GM21515 (cell line): ENCODE measurements at regions not wholly inside any gene's neighbourhood (a gene's known extent, or its start where the extent isn't known, plus 50 kb on each side); places are given as distances from the start of the nearest gene placed in this dataset.
"Not testable (repeated sequence)": the region's sequence is repeated elsewhere in the genome, so short reads cannot be mapped to it uniquely, and the experiment has no call there.

Experiments used
- ATAC-seq: cut with Tn5 transposase; IDR thresholded peaks from one replicate; pipeline ENCODE4 v1.9.1; 2021; ENCODE audit not compliant: unreplicated experiment

- no peak for ATAC-seq
These were observed 394.5 kb downstream of the RERGL start for GRCh38 chr12:17695495-17695894.

- no peak for ATAC-seq
These were observed 398.6 kb downstream of the RERGL start for GRCh38 chr12:17691369-17691768.

- ATAC-seq: no peak
These were observed 409.8 kb downstream of the RERGL start for GRCh38 chr12:17680220-17680619.

GRCh38 chr12:17666641-17667324 lies 423.2 kb downstream of the RERGL start:
- ATAC-seq: no peak

DNA sequence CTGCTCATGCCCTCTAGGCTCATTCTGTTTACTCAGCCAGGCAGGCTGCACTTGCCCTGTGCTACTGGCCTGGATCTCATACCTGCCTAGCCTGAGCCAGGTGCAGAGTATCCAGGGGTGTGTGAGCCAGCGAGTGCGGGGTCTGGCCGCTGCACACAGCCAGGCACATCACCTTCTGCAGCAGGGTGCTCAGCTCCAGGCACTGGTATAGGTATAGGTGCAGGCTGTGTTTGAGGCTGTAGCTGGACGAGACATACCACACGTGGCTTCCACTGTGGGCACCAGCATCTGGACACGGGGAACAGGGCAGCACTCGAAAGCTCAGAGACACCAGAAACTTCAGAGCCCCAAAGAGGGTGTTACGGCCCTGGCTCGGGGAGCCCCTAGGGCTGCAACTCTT lies 424.2 kb downstream of the RERGL start:
- ATAC-seq: no peak

- ATAC-seq: no peak
These were observed 428.7 kb downstream of the RERGL start for GRCh38 chr12:17661250-17661649.

GRCh38 chr12:17652436-17652835 lies 437.6 kb downstream of the RERGL start:
- no peak for ATAC-seq

GRCh38 chr12:17642340-17642650 lies 447.7 kb downstream of the RERGL start:
- no peak for ATAC-seq

DNA sequence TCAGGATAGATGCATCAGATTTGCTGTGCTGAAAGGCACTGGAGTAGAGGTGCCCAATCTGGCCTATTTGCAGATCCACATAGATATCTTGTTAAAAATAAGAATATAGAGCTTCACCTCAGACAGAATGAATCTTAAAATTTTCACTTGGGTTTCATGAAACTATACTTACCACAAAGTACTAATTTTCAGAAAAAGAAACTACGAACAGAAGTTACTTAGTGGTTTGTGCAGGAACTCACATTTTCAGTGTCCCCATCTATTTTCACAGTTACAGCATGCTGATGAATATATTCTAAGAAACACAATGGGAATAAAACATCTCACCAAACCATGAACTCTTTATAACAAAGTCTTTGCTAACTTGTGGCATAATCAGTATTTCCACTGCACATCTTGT lies 449.4 kb downstream of the RERGL start:
- ATAC-seq: no peak

DNA sequence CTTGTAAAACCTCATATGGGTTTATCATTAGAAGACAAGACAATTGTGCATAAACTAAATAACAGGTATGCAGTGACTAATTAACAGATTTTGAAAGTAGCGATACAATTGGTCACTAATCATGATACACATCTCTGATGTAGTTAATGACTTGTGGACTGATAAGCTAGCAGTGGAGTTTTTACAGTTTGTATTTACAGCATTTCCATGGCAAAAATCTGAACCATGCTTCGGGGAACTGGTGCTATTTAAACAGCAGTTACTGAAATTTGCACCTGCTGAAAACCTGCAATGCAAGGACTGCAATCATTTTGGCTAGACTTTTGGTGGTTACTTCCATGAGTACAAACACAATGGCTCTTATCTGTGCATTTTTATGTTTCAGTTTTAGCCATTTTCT lies 471.2 kb downstream of the RERGL start:
- ATAC-seq: no peak

GRCh38 chr12:17609701-17610100 lies 480.3 kb downstream of the RERGL start:
- no peak for ATAC-seq

- ATAC-seq: no peak
These were observed 480.8 kb downstream of the RERGL start for GRCh38 chr12:17609153-17609552.

DNA sequence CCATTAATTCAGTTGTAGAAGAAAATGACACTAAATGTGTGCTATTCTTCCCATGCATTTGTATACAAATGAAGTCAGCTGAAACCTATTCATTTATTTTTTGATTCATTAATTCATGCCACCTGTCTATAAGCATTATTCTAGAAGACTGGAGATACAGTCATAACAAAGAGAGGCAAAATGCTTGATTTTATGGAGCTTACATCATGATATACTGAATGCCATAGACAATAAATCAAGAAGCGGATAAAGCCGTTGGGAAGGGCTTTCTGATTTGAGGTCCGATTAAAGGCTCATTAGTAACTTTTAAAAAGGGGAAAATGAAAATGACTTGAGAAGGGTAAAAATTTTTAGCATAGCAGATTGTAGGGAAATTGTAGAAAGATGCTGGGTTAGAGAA lies 494.9 kb downstream of the RERGL start:
- no peak for ATAC-seq

GRCh38 chr12:17593715-17594406 lies 496.1 kb downstream of the RERGL start:
- no peak for ATAC-seq

DNA sequence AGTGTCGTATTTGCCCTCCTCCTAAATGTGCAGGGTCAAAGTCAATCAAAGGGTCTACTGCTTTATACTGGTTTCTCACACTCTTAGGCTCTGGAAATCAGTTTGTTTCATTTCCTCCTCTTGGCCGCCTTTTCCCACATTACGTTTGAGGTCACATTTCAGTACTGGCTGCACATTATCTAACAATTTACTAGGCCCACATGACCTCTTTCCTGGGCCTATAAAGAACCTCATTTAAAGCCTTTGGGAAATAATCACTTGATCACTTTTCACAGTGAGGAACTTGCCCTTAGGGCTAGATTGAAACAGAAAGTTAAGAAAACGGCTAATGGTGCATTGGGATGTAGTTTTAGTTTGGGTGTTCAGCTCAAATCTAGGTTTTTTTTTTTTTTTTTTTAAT lies 497.5 kb downstream of the RERGL start:
- no peak for ATAC-seq

- ATAC-seq: no peak
These were observed 498.9 kb downstream of the RERGL start for GRCh38 chr12:17591005-17591681.

GRCh38 chr12:17588968-17589367 lies 501.0 kb downstream of the RERGL start:
- no peak for ATAC-seq

DNA sequence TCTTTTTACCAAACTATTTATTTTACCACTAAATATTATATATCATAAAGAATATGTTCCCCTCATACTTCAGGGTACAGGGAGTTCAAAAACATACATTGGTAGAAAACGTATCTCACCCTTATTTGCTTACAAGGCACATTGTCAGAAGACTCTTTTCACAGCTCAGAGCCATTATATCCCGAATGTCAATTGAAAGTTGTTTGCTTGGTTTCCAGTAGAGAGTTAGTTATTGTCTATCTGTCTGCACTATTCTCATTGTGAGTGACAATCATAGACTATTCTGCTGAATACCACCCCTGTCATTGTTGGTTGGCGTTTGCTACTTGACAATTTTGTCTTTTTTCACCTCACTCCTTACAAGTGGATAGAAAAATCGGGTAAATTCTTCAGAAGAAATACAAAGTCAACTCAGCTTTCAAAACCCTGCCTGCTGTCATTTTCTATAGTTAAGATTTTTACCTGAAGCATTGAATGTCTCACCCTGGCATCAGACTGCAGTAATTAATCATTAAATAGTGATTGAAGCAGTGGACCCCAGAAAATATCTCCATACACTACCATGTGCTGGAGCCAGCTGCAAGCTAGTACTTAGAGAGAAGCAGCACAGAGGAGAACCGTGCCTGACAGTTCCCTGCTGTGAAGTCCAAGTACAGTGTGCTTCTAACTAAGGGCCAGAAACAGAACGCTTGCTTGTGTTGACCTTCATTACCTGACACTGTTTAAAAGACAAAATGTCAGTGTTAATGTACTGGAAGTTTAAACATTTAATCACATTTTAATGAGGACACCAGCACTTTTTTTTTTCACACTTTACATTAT lies 510.6 kb downstream of the RERGL start:
- ATAC-seq: no peak

- no peak for ATAC-seq
These were observed 512.6 kb downstream of the RERGL start for GRCh38 chr12:17577405-17577804.

- ATAC-seq: no peak
These were observed 517.7 kb downstream of the RERGL start for GRCh38 chr12:17572250-17572649.

GRCh38 chr12:17571047-17571446 lies 518.9 kb downstream of the RERGL start:
- no peak for ATAC-seq

- not testable (repeated sequence) for ATAC-seq
These were observed 525.4 kb downstream of the RERGL start for GRCh38 chr12:17564630-17565029.
